GM23338 (cell line): ENCODE measurements at regions not wholly inside any gene's neighbourhood (a gene's known extent, or its start where the extent isn't known, plus 50 kb on each side); places are given as distances from the start of the nearest gene placed in this dataset.

Experiments used
- ATAC-seq: fragments of 200-7000 bp; cut with Tn5 transposase; 3 replicates; pipeline ENCODE4 v1.9.1; 2020
- DNase-seq: peaks from one replicate; pipeline ENCODE4 v3.0.0-alpha.2; 2015; ENCODE audit warnings: low spot score
- H2AFZ ChIP-seq: fragments of 200-600 bp; sonication (generic); 2 replicates; pipeline ENCODE4 v1.8.0; 2016; ENCODE audit warnings: antibody characterized with exemption, mild to moderate bottlenecking, moderate library complexity
- H3F3A ChIP-seq: fragments of 200-600 bp; sonication (generic); replicated peaks from 2 replicates; pipeline ENCODE4 v1.8.0; 2017; ENCODE audit warnings: antibody characterized with exemption, mixed run types, low read depth
- H3K27ac ChIP-seq: fragments of 200-600 bp; sonication (generic); 2 replicates; pipeline ENCODE4 v1.6.1; 2016; ENCODE audit warnings: low read depth
- H3K27me3 ChIP-seq: fragments of 200-600 bp; sonication (generic); 2 replicates; pipeline ENCODE4 v1.8.0; 2016; ENCODE audit warnings: mild to moderate bottlenecking, mixed run types, moderate library complexity; ENCODE audit not compliant: insufficient read depth
- H3K36me3 ChIP-seq: fragments of 200-600 bp; sonication (generic); 2 replicates; pipeline ENCODE4 v1.8.0; 2016; ENCODE audit warnings: mild to moderate bottlenecking; ENCODE audit not compliant: insufficient read depth
- H3K4me1 ChIP-seq: fragments of 200-600 bp; sonication (generic); 2 replicates; pipeline ENCODE4 v1.8.0; 2016; ENCODE audit warnings: mild to moderate bottlenecking, moderate library complexity; ENCODE audit not compliant: insufficient read depth
- H3K4me2 ChIP-seq: fragments of 200-600 bp; sonication (generic); 2 replicates; pipeline ENCODE4 v1.7.1; 2017; ENCODE audit warnings: mixed run types
- H3K4me3 ChIP-seq: fragments of 200-600 bp; sonication (generic); 2 replicates; pipeline ENCODE4 v1.6.1; 2016; ENCODE audit warnings: mixed run types
- H3K79me2 ChIP-seq: fragments of 200-600 bp; sonication (generic); replicated peaks from 2 replicates; pipeline ENCODE4 v1.8.0; 2017; ENCODE audit warnings: mild to moderate bottlenecking; ENCODE audit not compliant: insufficient read depth
- H3K9me2 ChIP-seq: fragments of 200-600 bp; sonication (generic); 2 replicates; pipeline ENCODE4 v1.8.0; 2017; ENCODE audit not compliant: insufficient read depth
- H4K20me1 ChIP-seq: fragments of 200-600 bp; sonication (generic); replicated peaks from 2 replicates; pipeline ENCODE4 v1.8.0; 2017; ENCODE audit warnings: mild to moderate bottlenecking; ENCODE audit not compliant: insufficient read depth
- H3K27ac Mint-ChIP-seq: 2 replicates; pipeline ENCODE4 v1.8.0; 2020; ENCODE audit warnings: inconsistent platforms, mild to moderate bottlenecking, moderate library complexity, mixed read lengths
- H3K27me3 Mint-ChIP-seq: 3 replicates; pipeline ENCODE4 v1.8.0; 2022; ENCODE audit warnings: low read depth, mild to moderate bottlenecking, moderate library complexity, mixed read lengths, inconsistent platforms; ENCODE audit not compliant: insufficient read depth, poor library complexity
- H3K36me3 Mint-ChIP-seq: 3 replicates; pipeline ENCODE4 v1.8.0; 2021; ENCODE audit warnings: low read depth, mild to moderate bottlenecking, inconsistent platforms, moderate library complexity, mixed read lengths
- H3K4me1 Mint-ChIP-seq: 3 replicates; pipeline ENCODE4 v1.8.0; 2020; ENCODE audit warnings: mild to moderate bottlenecking, inconsistent platforms, mixed read lengths
- H3K4me3 Mint-ChIP-seq: 3 replicates; pipeline ENCODE4 v1.8.0; 2021; ENCODE audit warnings: moderate library complexity, mild to moderate bottlenecking, inconsistent platforms, mixed read lengths
- H3K9me3 Mint-ChIP-seq: 3 replicates; pipeline ENCODE4 v1.8.0; 2020; ENCODE audit warnings: moderate library complexity, mild to moderate bottlenecking, inconsistent platforms, mixed read lengths
- CREB1 ChIP-seq: fragments of 250-450 bp; sonication (Bioruptor Pico); IDR thresholded peaks from 2 replicates; pipeline ENCODE4 v1.5.0; 2020; ENCODE audit warnings: low read depth, mild to moderate bottlenecking, moderate library complexity
- EZH2 ChIP-seq: fragments of 200-600 bp; sonication (generic); IDR thresholded peaks from one replicate; pipeline ENCODE4 v1.8.0; 2017; ENCODE audit warnings: antibody characterized with exemption, mild to moderate bottlenecking, low read depth; ENCODE audit not compliant: unreplicated experiment
- EZH2phosphoT487 ChIP-seq: fragments of 200-600 bp; sonication (generic); IDR thresholded peaks from one replicate; pipeline ENCODE4 v1.8.1; 2018; ENCODE audit warnings: antibody characterized with exemption; ENCODE audit not compliant: unreplicated experiment
- JUNB ChIP-seq: IDR thresholded peaks from one replicate; pipeline ENCODE4 v1.6.1; 2016; ENCODE audit warnings: antibody characterized with exemption; ENCODE audit not compliant: unreplicated experiment
- NANOG ChIP-seq: IDR thresholded peaks from 2 replicates; pipeline ENCODE4 v1.6.1; 2016; ENCODE audit warnings: antibody characterized with exemption, borderline replicate concordance
- POLR2AphosphoS5 ChIP-seq: IDR thresholded peaks from 2 replicates; pipeline ENCODE4 v1.6.1; 2016; ENCODE audit warnings: antibody characterized with exemption, low read depth
- REST ChIP-seq: IDR thresholded peaks from one replicate; pipeline ENCODE4 v1.6.1; 2018; ENCODE audit warnings: antibody characterized with exemption; ENCODE audit not compliant: unreplicated experiment
- STAT1 ChIP-seq: IDR thresholded peaks from one replicate; pipeline ENCODE4 v1.6.1; 2016; ENCODE audit warnings: antibody characterized with exemption; ENCODE audit not compliant: unreplicated experiment
- ZNF114 ChIP-seq: fragments of 250-450 bp; sonication (Bioruptor Pico); IDR thresholded peaks from 2 replicates; pipeline ENCODE4 v1.5.0; 2020; ENCODE audit warnings: mild to moderate bottlenecking, moderate library complexity
- ZNF462 ChIP-seq: fragments of 250-450 bp; sonication (Bioruptor Pico); IDR thresholded peaks from 2 replicates; pipeline ENCODE4 v1.5.0; 2020; ENCODE audit warnings: mild to moderate bottlenecking, moderate library complexity
- TF ChIP-seq, protein P1 (sequence below), 2 experiments: fragments of 200-600 bp in 1 of 2; sonication (generic) in 1 of 2; conservative IDR thresholded peaks; 2 replicates each; pipeline versions ENCODE4 v1.5.1 to v1.6.1; 2016 to 2017; ENCODE audit warnings: antibody characterized with exemption in 2 of 2, low read depth in 2 of 2, mild to moderate bottlenecking in 2 of 2, moderate library complexity in 1 of 2

- Histone ChIP-seq H3K27ac (no peak overlapping the region), H4K20me1 (no peaks in the 10 kb centered on the region), H3K4me1 (peaks cover 17% of the 10 kb centered on the region), H3K4me3 (no peak overlapping the region), H3K79me2 (no peaks in the 10 kb centered on the region), H2AFZ (no peak overlapping the region), H3K36me3 (no peaks in the 10 kb centered on the region), H3K9me2 (no peaks in the 10 kb centered on the region), H3K27me3 (peaks cover 47% of the 10 kb centered on the region), H3K4me2 (no peak overlapping the region), H3F3A (no peaks in the 10 kb centered on the region)
- Mint-ChIP-seq H3K36me3 (peaks cover 3% of the 10 kb centered on the region; the same call in 2 of the 3 replicates), H3K27ac (no peak overlapping the region), H3K9me3 (peaks cover 8% of the 10 kb centered on the region; the same call in 2 of the 3 replicates), H3K27me3 (peaks cover 20% of the 10 kb centered on the region), H3K4me3 (no peak overlapping the region), H3K4me1 (peaks cover 17% of the 10 kb centered on the region)
- no peak for ATAC-seq
- no peak for DNase-seq
- TF ChIP-seq NANOG: no peak
- TF ChIP-seq REST: no peak
- no peak for TF ChIP-seq JUNB
- no peak for TF ChIP-seq EZH2
- TF ChIP-seq POLR2AphosphoS5: no peak
- TF ChIP-seq EZH2phosphoT487: no peak
- no peak for TF ChIP-seq ZNF114 (CRISPR knock-in tag)
- TF ChIP-seq, protein P1, sequence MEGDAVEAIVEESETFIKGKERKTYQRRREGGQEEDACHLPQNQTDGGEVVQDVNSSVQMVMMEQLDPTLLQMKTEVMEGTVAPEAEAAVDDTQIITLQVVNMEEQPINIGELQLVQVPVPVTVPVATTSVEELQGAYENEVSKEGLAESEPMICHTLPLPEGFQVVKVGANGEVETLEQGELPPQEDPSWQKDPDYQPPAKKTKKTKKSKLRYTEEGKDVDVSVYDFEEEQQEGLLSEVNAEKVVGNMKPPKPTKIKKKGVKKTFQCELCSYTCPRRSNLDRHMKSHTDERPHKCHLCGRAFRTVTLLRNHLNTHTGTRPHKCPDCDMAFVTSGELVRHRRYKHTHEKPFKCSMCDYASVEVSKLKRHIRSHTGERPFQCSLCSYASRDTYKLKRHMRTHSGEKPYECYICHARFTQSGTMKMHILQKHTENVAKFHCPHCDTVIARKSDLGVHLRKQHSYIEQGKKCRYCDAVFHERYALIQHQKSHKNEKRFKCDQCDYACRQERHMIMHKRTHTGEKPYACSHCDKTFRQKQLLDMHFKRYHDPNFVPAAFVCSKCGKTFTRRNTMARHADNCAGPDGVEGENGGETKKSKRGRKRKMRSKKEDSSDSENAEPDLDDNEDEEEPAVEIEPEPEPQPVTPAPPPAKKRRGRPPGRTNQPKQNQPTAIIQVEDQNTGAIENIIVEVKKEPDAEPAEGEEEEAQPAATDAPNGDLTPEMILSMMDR (conservative IDR thresholded peaks at IDR 0.05; ENCODE audit: low read depth in 2 of 2): no peak
- no peak for TF ChIP-seq CREB1 (CRISPR knock-in tag)
- TF ChIP-seq ZNF462 (CRISPR knock-in tag): no peak
- TF ChIP-seq STAT1: no peak
Measured at GRCh38 chr9:30915451-30915850, 1469.0 kb upstream of the ACO1 start.
